Ovary (tissue), 7 donors: ENCODE measurements at regions not wholly inside any gene's neighbourhood (a gene's known extent, or its start where the extent isn't known, plus 50 kb on each side); places are given as distances from the start of the nearest gene placed in this dataset.
"Not testable (repeated sequence)": the region's sequence is repeated elsewhere in the genome, so short reads cannot be mapped to it uniquely, and the experiment has no call there.

Experiments
- DNase-seq, 5 donors: peaks; one replicate each; pipeline ENCODE4 v3.0.0-alpha.2; 2019 to 2020
- H3K27ac ChIP-seq, 2 donors: fragments of 200-600 bp; one replicate each; pipeline versions ENCODE4 v1.5.1 to v1.8.0; 2019 to 2022
- H3K27me3 ChIP-seq: fragments of 200-600 bp; one replicate; pipeline ENCODE4 v1.8.0; 2022
- H3K36me3 ChIP-seq: fragments of 200-600 bp; sonication (generic); one replicate; pipeline ENCODE4 v1.5.1; 2019
- H3K4me1 ChIP-seq: one replicate; pipeline ENCODE4 v1.8.1; 2013; ENCODE audit warnings: mild to moderate bottlenecking, moderate library complexity; ENCODE audit not compliant: insufficient read depth
- H3K4me3 ChIP-seq: fragments of 200-600 bp; sonication (generic); one replicate; pipeline ENCODE4 v1.5.1; 2017
- H3K9me3 ChIP-seq, 2 donors: fragments of 200-600 bp in 1 of 2; sonication (generic) in 1 of 2; one replicate each; pipeline versions ENCODE4 v1.5.1 to v1.8.1; 2013 to 2019; ENCODE audit warnings: mild to moderate bottlenecking in 1 of 2, moderate library complexity in 1 of 2
- CTCF ChIP-seq, 3 donors: fragments of 450-650 bp in 2 of 3; fragments of 200-600 bp in 1 of 3; IDR thresholded peaks; one replicate each; pipeline versions ENCODE4 v1.5.1 to v1.8.0; 2016 to 2022; ENCODE audit warnings: antibody characterized with exemption in 3 of 3, mild to moderate bottlenecking in 1 of 3
- EP300 ChIP-seq: sonication (generic); formaldehyde crosslinking; IDR thresholded peaks from one replicate; pipeline ENCODE4 v1.6.1; 2017; ENCODE audit warnings: antibody characterized with exemption
- POLR2A ChIP-seq: fragments of 450-650 bp; IDR thresholded peaks from one replicate; pipeline ENCODE4 v1.6.1; 2017; ENCODE audit warnings: antibody characterized with exemption, mild to moderate bottlenecking, moderate library complexity
- WGBS, 3 donors: extraction: QIAGEN DNeasy Blood & Tissue Kit in 1 of 3; methylation state at CpG; one replicate each; pipeline versions ENCODE4 v1.1.5 to v1.1.7; 2013 to 2017; 5-methylcytosine and 5-hydroxymethylcytosine counted together
- intact Hi-C, 4 donors: fragments of 100-400 bp; cut with DNase I; formaldehyde crosslinking; loops; one replicate each; pipeline versions ENCODE4 v1.11.0 to v1.15.1; 2022 to 2023
- donor health status: DM: no; HTN: no; CAD: no; lungs with moderate emphysema.
- donor health status: DM: no; HTN: no; CAD: no.
- donor health status: Bipolar disorder and iron deficiency.
- donor health status: DM: no; HTN: no; CAD: no.
- donor health status: DM: yes; HTN: yes; CAD: no.

- Histone ChIP-seq H3K9me3 (no peaks in the 10 kb centered on the region), H3K27me3 (no peaks in the 10 kb centered on the region), H3K4me1 (no peaks in the 10 kb centered on the region), H3K4me3 (no peak overlapping the region), H3K36me3 (no peaks in the 10 kb centered on the region), H3K27ac (no peak overlapping the region)
- DNase-seq: no peak
- WGBS, 3 donors: 76 to 80% (median 76%) methylated on average over 4 of the region's 4 CpGs
- no peak for TF ChIP-seq POLR2A
- intact Hi-C loops: no loop called here
Measured at GRCh38 chr7:82501346-82501745, 57.8 kb upstream of the CACNA2D1 start.

- WGBS, 3 donors: 96 to 97% (median 97%) methylated on average over 20 to 21 of the region's 21 CpGs
- intact Hi-C loops, H3K36me3 ChIP-seq, H3K27ac ChIP-seq, H3K4me3 ChIP-seq, H3K4me1 ChIP-seq, H3K27me3 ChIP-seq, DNase-seq, H3K9me3 ChIP-seq: not testable (repeated sequence)
Measured at GRCh38 chr7:82499546-82499945, 56.0 kb upstream of the CACNA2D1 start.

- intact Hi-C loops: no loop called here
- Histone ChIP-seq H3K4me3 (no peak overlapping the region), H3K36me3 (no peaks in the 10 kb centered on the region), H3K27ac (no peak overlapping the region), H3K4me1 (no peaks in the 10 kb centered on the region), H3K27me3 (no peaks in the 10 kb centered on the region), H3K9me3 (no peaks in the 10 kb centered on the region)
- no peak for DNase-seq
- TF ChIP-seq CTCF (IDR thresholded peaks at IDR 0.05): no peak
- TF ChIP-seq POLR2A: no peak
- TF ChIP-seq EP300: no peak
- 9 to 16% (median 11%) methylated on average over 1 of the region's 1 CpG for WGBS, 3 donors
Measured at GRCh38 chr7:82494420-82494819, 50.8 kb upstream of the CACNA2D1 start.
